ENCODE measurements at regions not wholly inside any gene's neighbourhood (a gene's known extent, or its start where the extent isn't known, plus 50 kb on each side); places are given as distances from the start of the nearest gene placed in this dataset.

DNA sequence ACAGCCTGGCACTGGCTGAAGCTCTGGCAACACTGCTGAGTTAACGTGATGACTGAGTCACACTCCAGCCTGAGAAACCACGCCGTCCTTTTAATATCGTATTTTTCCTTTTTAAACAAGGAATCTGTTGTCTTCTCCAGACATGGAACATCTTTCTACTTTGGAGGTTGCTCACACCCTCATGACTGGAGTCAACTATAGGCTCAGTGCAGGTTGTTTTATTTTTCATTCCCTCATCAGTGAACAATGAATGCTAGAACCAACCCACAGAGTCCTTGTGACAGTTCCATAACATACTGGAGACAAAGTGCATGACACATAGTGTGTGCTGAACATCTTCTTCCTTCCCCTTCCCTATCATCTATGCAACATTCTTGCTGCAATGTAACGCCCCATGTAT lies 76.8 kb upstream of the CPEB2 start:
- ATAC-seq (ENCODE audit: insufficient number of reproducible peaks, low FRiP score, low read depth) (no peak), DNase-seq (ENCODE audit: low spot score) (no peak)
- H3K27me3 ChIP-seq (replicated peaks; ENCODE audit: insufficient read depth): no peaks in the 10 kb centered on the region
- H3K4me3 ChIP-seq: no peak overlapping the region
- no peaks in the 10 kb centered on the region for H3K36me3 ChIP-seq
- H3K27ac ChIP-seq: no peak overlapping the region
- no peaks in the 10 kb centered on the region for H3K4me1 ChIP-seq (ENCODE audit: control insufficient read depth in 1 of 2, low read depth in 2 of 2)
- TF ChIP-seq CTCF (IDR thresholded peaks at IDR 0.05): no peak
- no peaks in the 10 kb centered on the region for H3K9me3 ChIP-seq

DNA sequence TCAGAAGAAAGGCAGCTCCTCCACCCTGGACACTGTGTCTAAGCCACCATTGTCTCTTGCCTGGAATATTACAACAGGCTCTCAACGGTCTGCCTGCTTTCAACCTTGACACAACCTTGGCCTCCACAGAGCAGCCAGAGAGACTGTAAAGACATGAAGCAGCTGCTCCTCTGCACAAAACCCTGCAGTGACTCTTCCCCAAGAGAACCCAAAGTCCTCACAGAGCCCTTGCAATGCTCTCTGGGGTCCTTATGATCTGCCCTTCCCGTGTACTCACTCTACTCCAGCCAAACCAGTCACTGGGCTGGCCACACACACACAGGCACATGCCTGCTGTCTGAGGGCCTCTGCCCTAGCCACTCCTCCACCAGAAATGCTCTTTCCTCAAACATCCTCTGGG lies 75.9 kb upstream of the CPEB2 start:
- Histone ChIP-seq H3K27ac (no peak overlapping the region), H3K4me1 (ENCODE audit: control insufficient read depth in 1 of 2, low read depth in 2 of 2) (no peaks in the 10 kb centered on the region), H3K36me3 (no peaks in the 10 kb centered on the region), H3K27me3 (replicated peaks; ENCODE audit: insufficient read depth) (no peaks in the 10 kb centered on the region), H3K4me3 (no peak overlapping the region), H3K9me3 (no peaks in the 10 kb centered on the region)
- DNase-seq (ENCODE audit: low spot score) (no peak), ATAC-seq (ENCODE audit: insufficient number of reproducible peaks, low FRiP score, low read depth) (no peak)
- TF ChIP-seq CTCF (IDR thresholded peaks at IDR 0.05): no peak

- no peaks in the 10 kb centered on the region for H3K36me3 ChIP-seq
- no peak overlapping the region for H3K27ac ChIP-seq
- H3K4me1 ChIP-seq (ENCODE audit: control insufficient read depth in 1 of 2, low read depth in 2 of 2): no peaks in the 10 kb centered on the region
- DNase-seq (ENCODE audit: low spot score) (no peak), ATAC-seq (ENCODE audit: insufficient number of reproducible peaks, low FRiP score, low read depth) (no peak)
- H3K9me3 ChIP-seq: no peaks in the 10 kb centered on the region
- no peak for TF ChIP-seq CTCF (IDR thresholded peaks at IDR 0.05)
- H3K4me3 ChIP-seq: no peak overlapping the region
- H3K27me3 ChIP-seq (replicated peaks; ENCODE audit: insufficient read depth): no peaks in the 10 kb centered on the region
These were observed 74.2 kb upstream of the CPEB2 start for GRCh38 chr4:14928035-14928434.

DNA sequence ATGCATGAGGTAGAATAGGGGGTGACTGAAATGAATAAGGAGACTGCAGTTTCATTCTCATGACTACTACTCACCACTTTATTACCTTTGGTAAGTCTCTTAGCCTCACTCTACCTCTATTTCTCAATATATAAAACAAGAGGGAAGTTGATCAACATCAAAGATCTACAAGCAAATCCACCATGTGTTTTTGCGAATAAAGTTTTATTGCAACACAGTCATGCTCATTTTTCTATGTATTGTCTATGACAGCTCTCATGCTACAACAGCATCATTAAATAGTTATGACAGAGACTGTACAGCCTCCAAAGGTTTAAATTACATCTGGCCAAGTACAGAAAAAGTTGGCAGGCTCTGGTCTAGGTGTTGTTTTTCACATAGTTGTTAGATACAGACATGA lies 72.6 kb upstream of the CPEB2 start:
- Histone ChIP-seq H3K36me3 (no peaks in the 10 kb centered on the region), H3K9me3 (no peaks in the 10 kb centered on the region), H3K27ac (no peak overlapping the region), H3K27me3 (replicated peaks; ENCODE audit: insufficient read depth) (no peaks in the 10 kb centered on the region), H3K4me3 (no peak overlapping the region), H3K4me1 (ENCODE audit: control insufficient read depth in 1 of 2, low read depth in 2 of 2) (no peaks in the 10 kb centered on the region)
- DNase-seq (ENCODE audit: low spot score) (no peak), ATAC-seq (ENCODE audit: insufficient number of reproducible peaks, low FRiP score, low read depth) (no peak)
- TF ChIP-seq CTCF (IDR thresholded peaks at IDR 0.05): no peak

DNA sequence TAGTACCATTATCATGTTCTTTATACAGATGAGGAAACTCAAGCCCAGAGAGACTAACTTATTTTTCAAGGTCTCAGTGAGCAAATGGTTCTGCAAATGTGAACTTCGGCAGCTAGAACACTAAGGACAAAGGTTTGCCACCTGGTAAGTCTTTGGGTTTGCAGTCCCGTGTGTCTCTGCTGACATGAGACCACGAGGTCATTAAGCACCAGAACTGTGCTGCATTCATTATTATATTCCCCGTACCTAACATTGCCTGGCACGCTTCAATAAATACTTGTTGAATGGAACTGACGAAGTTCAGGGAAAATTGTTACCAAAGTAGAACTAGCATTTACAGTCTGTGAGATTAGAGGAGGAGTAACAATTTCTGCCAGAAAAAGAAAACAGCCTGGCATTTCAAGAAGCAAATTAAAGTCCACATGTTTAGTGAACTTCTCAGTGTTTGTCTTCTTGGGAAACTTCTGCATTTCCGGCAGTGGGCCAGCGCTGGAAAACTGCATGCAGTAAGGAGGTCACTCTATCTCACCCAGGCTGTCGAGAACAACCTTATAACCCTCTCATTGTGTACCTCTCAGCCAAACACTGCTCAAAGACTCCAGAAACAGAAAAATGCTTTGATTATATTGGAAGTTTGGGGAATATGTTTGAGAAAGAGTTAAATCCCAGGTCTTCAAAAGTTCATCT lies 67.4 kb upstream of the CPEB2 start:
- Histone ChIP-seq H3K36me3 (no peaks in the 10 kb centered on the region), H3K27me3 (replicated peaks; ENCODE audit: insufficient read depth) (no peaks in the 10 kb centered on the region), H3K4me1 (ENCODE audit: control insufficient read depth in 1 of 2, low read depth in 2 of 2) (no peaks in the 10 kb centered on the region), H3K9me3 (no peaks in the 10 kb centered on the region), H3K27ac (no peak overlapping the region), H3K4me3 (no peak overlapping the region)
- TF ChIP-seq CTCF (IDR thresholded peaks at IDR 0.05): no peak
- no peak for ATAC-seq (ENCODE audit: insufficient number of reproducible peaks, low FRiP score, low read depth)
- no peak for DNase-seq (ENCODE audit: low spot score)

All from thoracic aorta (tissue), 2 donors.